CD14-positive monocyte (primary cell): ENCODE measurements at regions not wholly inside any gene's neighbourhood (a gene's known extent, or its start where the extent isn't known, plus 50 kb on each side); places are given as distances from the start of the nearest gene placed in this dataset.

Source experiments
- DNase-seq, 3 donors: peaks; one replicate each; pipeline ENCODE4 v3.0.0-alpha.2; 2011 to 2022
- H2AFZ ChIP-seq: 2 replicates; pipeline ENCODE4 v1.6.0; 2012; ENCODE audit warnings: mild to moderate bottlenecking, low read depth, low read length, inconsistent platforms; ENCODE audit not compliant: insufficient read depth, poor library complexity, severe bottlenecking
- H3K27ac ChIP-seq, 2 donors: 1 replicate in 1 of 2; 2 replicates in 1 of 2; pipeline ENCODE4 v1.5.1; 2012 to 2013; ENCODE audit warnings: low read length in 2 of 2, control low read depth in 1 of 2, inconsistent platforms in 1 of 2, low read depth in 1 of 2, mild to moderate bottlenecking in 1 of 2
- H3K27me3 ChIP-seq, 2 donors: one replicate each; pipeline versions ENCODE4 v1.6.0 to v1.6.1; 2011 to 2013; ENCODE audit warnings: low read length in 2 of 2; ENCODE audit not compliant: control insufficient read depth in 2 of 2, insufficient read depth in 2 of 2
- H3K36me3 ChIP-seq, 2 donors: replicated peaks in 1 of 2; 1 replicate in 1 of 2; 2 replicates in 1 of 2; pipeline versions ENCODE4 v1.5.1 to v1.6.1; 2012 to 2013; ENCODE audit warnings: low read length in 2 of 2, control low read depth in 1 of 2, inconsistent platforms in 1 of 2, mild to moderate bottlenecking in 1 of 2; ENCODE audit not compliant: insufficient read depth in 2 of 2, control insufficient read depth in 1 of 2
- H3K4me1 ChIP-seq, 2 donors: 1 replicate in 1 of 2; 2 replicates in 1 of 2; pipeline versions ENCODE4 v1.5.1 to v1.6.1; 2012 to 2013; ENCODE audit warnings: low read length in 2 of 2, control low read depth in 1 of 2, inconsistent platforms in 1 of 2, mild to moderate bottlenecking in 1 of 2, moderate library complexity in 1 of 2; ENCODE audit not compliant: insufficient read depth in 2 of 2, control insufficient read depth in 1 of 2
- H3K4me2 ChIP-seq: replicated peaks from 2 replicates; pipeline ENCODE3; 2012; ENCODE audit warnings: low read length, moderate library complexity, mild to moderate bottlenecking; ENCODE audit not compliant: poor library complexity, severe bottlenecking; ENCODE audit errors: extremely low read depth
- H3K4me3 ChIP-seq, 3 experiments: fragments of 200-600 bp in 1 of 3; sonication (generic) in 1 of 3; replicated peaks in 1 of 3; 1 replicate in 2 of 3; 2 replicates in 1 of 3; pipeline ENCODE4 v1.5.1; 2011 to 2013; ENCODE audit warnings: low read length in 3 of 3, mild to moderate bottlenecking in 3 of 3, control low read depth in 2 of 3, low read depth in 2 of 3, inconsistent platforms in 1 of 3, moderate library complexity in 1 of 3
- H3K79me2 ChIP-seq: 2 replicates; pipeline ENCODE4 v1.6.0; 2012; ENCODE audit warnings: mild to moderate bottlenecking, control low read depth, inconsistent platforms, low read length, moderate library complexity; ENCODE audit not compliant: insufficient read depth
- H3K9ac ChIP-seq: 2 replicates; pipeline ENCODE4 v1.6.0; 2017; ENCODE audit warnings: low read length, mild to moderate bottlenecking; ENCODE audit not compliant: insufficient read depth, poor library complexity, severe bottlenecking
- H3K9me3 ChIP-seq, 2 donors: replicated peaks in 1 of 2; 1 replicate in 1 of 2; 2 replicates in 1 of 2; pipeline versions ENCODE4 v1.5.1 to v1.6.1; 2012 to 2013; ENCODE audit warnings: low read length in 2 of 2, control low read depth in 1 of 2; ENCODE audit not compliant: control insufficient read depth in 1 of 2, insufficient read depth in 1 of 2
- H4K20me1 ChIP-seq: 2 replicates; pipeline ENCODE4 v1.6.0; 2012; ENCODE audit warnings: mild to moderate bottlenecking, low read length, control low read depth, moderate library complexity; ENCODE audit not compliant: insufficient read depth
- H3K27ac Mint-ChIP-seq, 7 donors: one replicate each; pipeline ENCODE4 v1.8.0; 2020; ENCODE audit warnings: mild to moderate bottlenecking in 7 of 7, mixed read lengths in 7 of 7, moderate library complexity in 6 of 7, inconsistent platforms in 2 of 7
- H3K27me3 Mint-ChIP-seq, 3 donors: one replicate each; pipeline ENCODE4 v1.8.0; 2021 to 2022; ENCODE audit warnings: low read depth in 3 of 3, mild to moderate bottlenecking in 3 of 3, mixed read lengths in 3 of 3, moderate library complexity in 3 of 3, inconsistent platforms in 1 of 3
- H3K36me3 Mint-ChIP-seq, 2 donors: one replicate each; pipeline ENCODE4 v1.8.0; 2020; ENCODE audit warnings: mixed read lengths in 2 of 2, inconsistent platforms in 1 of 2, mild to moderate bottlenecking in 1 of 2
- H3K4me1 Mint-ChIP-seq: one replicate; pipeline ENCODE4 v1.8.0; 2020; ENCODE audit warnings: mild to moderate bottlenecking, mixed read lengths
- H3K4me3 Mint-ChIP-seq, 2 donors: one replicate each; pipeline ENCODE4 v1.8.0; 2020; ENCODE audit warnings: mild to moderate bottlenecking in 2 of 2, mixed read lengths in 2 of 2, moderate library complexity in 1 of 2
- H3K9me3 Mint-ChIP-seq, 7 donors: one replicate each; pipeline ENCODE4 v1.8.0; 2020 to 2022; ENCODE audit warnings: mixed read lengths in 7 of 7, mild to moderate bottlenecking in 6 of 7, moderate library complexity in 6 of 7, inconsistent platforms in 2 of 7
- WGBS: methylation state at CpG from one replicate; pipeline ENCODE4 v1.1.5; 2013; ENCODE audit warnings: missing lambda C conversion rate; ENCODE audit not compliant: insufficient coverage; 5-methylcytosine and 5-hydroxymethylcytosine counted together
- intact Hi-C, 2 donors: fragments of 100-400 bp; cut with micrococcal nuclease; formaldehyde crosslinking; loops; one replicate each; pipeline versions ENCODE4 v1.15.0 to v1.15.1; 2023
- TF ChIP-seq, protein P1 (sequence below): fragments of 200-600 bp; IDR thresholded peaks from one replicate; pipeline ENCODE4 v1.8.0; 2022; ENCODE audit warnings: antibody characterized with exemption, mild to moderate bottlenecking

- DNase-seq = no peak
- TF ChIP-seq, protein P1, sequence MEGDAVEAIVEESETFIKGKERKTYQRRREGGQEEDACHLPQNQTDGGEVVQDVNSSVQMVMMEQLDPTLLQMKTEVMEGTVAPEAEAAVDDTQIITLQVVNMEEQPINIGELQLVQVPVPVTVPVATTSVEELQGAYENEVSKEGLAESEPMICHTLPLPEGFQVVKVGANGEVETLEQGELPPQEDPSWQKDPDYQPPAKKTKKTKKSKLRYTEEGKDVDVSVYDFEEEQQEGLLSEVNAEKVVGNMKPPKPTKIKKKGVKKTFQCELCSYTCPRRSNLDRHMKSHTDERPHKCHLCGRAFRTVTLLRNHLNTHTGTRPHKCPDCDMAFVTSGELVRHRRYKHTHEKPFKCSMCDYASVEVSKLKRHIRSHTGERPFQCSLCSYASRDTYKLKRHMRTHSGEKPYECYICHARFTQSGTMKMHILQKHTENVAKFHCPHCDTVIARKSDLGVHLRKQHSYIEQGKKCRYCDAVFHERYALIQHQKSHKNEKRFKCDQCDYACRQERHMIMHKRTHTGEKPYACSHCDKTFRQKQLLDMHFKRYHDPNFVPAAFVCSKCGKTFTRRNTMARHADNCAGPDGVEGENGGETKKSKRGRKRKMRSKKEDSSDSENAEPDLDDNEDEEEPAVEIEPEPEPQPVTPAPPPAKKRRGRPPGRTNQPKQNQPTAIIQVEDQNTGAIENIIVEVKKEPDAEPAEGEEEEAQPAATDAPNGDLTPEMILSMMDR = no peak
- Histone ChIP-seq H4K20me1 (no peaks in the 10 kb centered on the region), H3K9me3 (no peaks in the 10 kb centered on the region), H3K4me2 (no peak overlapping the region), H3K79me2 (no peaks in the 10 kb centered on the region), H3K9ac (no peak overlapping the region), H3K27ac (no peak overlapping the region), H3K27me3 (no peaks in the 10 kb centered on the region), H3K4me1 (no peaks in the 10 kb centered on the region), H2AFZ (no peak overlapping the region), H3K4me3 (no peak overlapping the region), H3K36me3 (no peaks in the 10 kb centered on the region)
- no peaks in the 10 kb centered on the region for H3K4me1 Mint-ChIP-seq
- H3K27me3 Mint-ChIP-seq = no peaks in the 10 kb centered on the region
- WGBS = no CpG with 5 or more reads among the region's 2 CpGs
- intact Hi-C loops = no loop called here
- no peaks in the 10 kb centered on the region for H3K9me3 Mint-ChIP-seq
- no peaks in the 10 kb centered on the region for H3K36me3 Mint-ChIP-seq
- H3K27ac Mint-ChIP-seq = no peak overlapping the region
- H3K4me3 Mint-ChIP-seq = no peak overlapping the region
These were observed 1033.4 kb downstream of the TLE4 start for GRCh38 chr9:80605129-80605528.

DNA sequence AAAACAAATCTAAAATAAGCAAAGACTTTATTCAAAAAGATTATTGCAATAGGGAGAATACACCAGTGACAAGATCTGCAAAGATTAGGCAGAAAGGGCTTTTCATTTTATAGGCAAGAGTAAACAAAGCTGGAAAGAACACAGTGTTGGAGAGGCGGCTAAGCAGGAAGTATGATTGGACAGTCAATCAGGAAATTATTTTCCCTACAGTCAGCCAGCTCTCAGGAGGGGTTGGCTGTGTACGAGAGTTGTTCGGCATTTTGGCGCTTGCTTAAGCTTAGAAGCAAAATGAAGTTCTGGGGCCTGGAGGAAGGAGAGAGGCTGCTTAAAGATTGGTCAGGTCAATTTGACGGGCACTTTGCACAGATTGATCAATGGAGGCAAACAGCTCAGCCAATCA, 1030.5 kb downstream of the TLE4 start:
- TF ChIP-seq, protein P1 = no peak
- Histone ChIP-seq H3K79me2 (no peaks in the 10 kb centered on the region), H3K4me2 (no peak overlapping the region), H3K36me3 (no peaks in the 10 kb centered on the region), H2AFZ (no peak overlapping the region), H3K27ac (no peak overlapping the region), H3K9ac (no peak overlapping the region), H3K4me3 (no peak overlapping the region), H3K9me3 (no peaks in the 10 kb centered on the region), H3K27me3 (no peaks in the 10 kb centered on the region), H3K4me1 (no peaks in the 10 kb centered on the region), H4K20me1 (no peaks in the 10 kb centered on the region)
- Mint-ChIP-seq H3K4me3 (no peak overlapping the region), H3K9me3 (no peaks in the 10 kb centered on the region), H3K27me3 (no peaks in the 10 kb centered on the region), H3K27ac (no peak overlapping the region), H3K4me1 (no peaks in the 10 kb centered on the region), H3K36me3 (no peaks in the 10 kb centered on the region)
- intact Hi-C loops = no loop called here
- no peak for DNase-seq
- 97% methylated on average over 4 of the region's 5 CpGs for WGBS
